ENCODE measurements at regions not wholly inside any gene's neighbourhood (a gene's known extent, or its start where the extent isn't known, plus 50 kb on each side); places are given as distances from the start of the nearest gene placed in this dataset.
"Not testable (repeated sequence)": the region's sequence is repeated elsewhere in the genome, so short reads cannot be mapped to it uniquely, and the experiment has no call there.

GRCh38 chrY:22598767-22599166 lies 195.6 kb downstream of the RBMY1J start:
- H3K4me3 ChIP-seq (replicated peaks in 1 of 3; ENCODE audit: insufficient read depth in 1 of 3, low read depth in 1 of 3, low read length in 3 of 3); H3K27me3 ChIP-seq (ENCODE audit: control insufficient read depth in 2 of 2, insufficient read depth in 2 of 2, low read length in 2 of 2); H3K79me2 ChIP-seq (ENCODE audit: control insufficient read depth, insufficient read depth, low read length); FAIRE-seq; H3K4me2 ChIP-seq (ENCODE audit: insufficient read depth, low read length); H4K20me1 ChIP-seq (replicated peaks; ENCODE audit: control insufficient read depth, extremely low read depth, insufficient read depth, low read length); H3K36me3 ChIP-seq (ENCODE audit: control insufficient read depth in 2 of 2, extremely low read depth in 1 of 2, insufficient read depth in 2 of 2, low read length in 2 of 2); H3K9me3 ChIP-seq (replicated peaks; ENCODE audit: control insufficient read depth, insufficient read depth, low read length); intact Hi-C loops (cut with micrococcal nuclease); H3K9me1 ChIP-seq (replicated peaks; ENCODE audit: control insufficient read depth, extremely low read depth, insufficient read depth, low read length); H2AFZ ChIP-seq (ENCODE audit: low read depth, low read length); H3K27ac ChIP-seq (ENCODE audit: insufficient read depth, low read depth, low read length); BruUV-seq (replicated peaks); H3K4me1 ChIP-seq (ENCODE audit: control insufficient read depth, extremely low read depth, insufficient read depth, low read length); H3K9ac ChIP-seq (replicated peaks; ENCODE audit: extremely low read depth, insufficient read depth, low read length); DNase-seq (ENCODE audit: low read depth, low spot score); POLR2A ChIA-PET; CTCF ChIA-PET; dilution Hi-C loops (cut with MboI; ENCODE audit: extremely low pct_ligation_motif_present, low sequenced_read_pairs): not testable (repeated sequence)

- FAIRE-seq; H3K4me2 ChIP-seq (ENCODE audit: insufficient read depth, low read length); H3K27ac ChIP-seq (ENCODE audit: insufficient read depth, low read depth, low read length); H3K4me3 ChIP-seq (replicated peaks in 1 of 3; ENCODE audit: insufficient read depth in 1 of 3, low read depth in 1 of 3, low read length in 3 of 3); CTCF ChIA-PET; H3K79me2 ChIP-seq (ENCODE audit: control insufficient read depth, insufficient read depth, low read length); H2AFZ ChIP-seq (ENCODE audit: low read depth, low read length); H3K36me3 ChIP-seq (ENCODE audit: control insufficient read depth in 2 of 2, extremely low read depth in 1 of 2, insufficient read depth in 2 of 2, low read length in 2 of 2); dilution Hi-C loops (cut with MboI; ENCODE audit: extremely low pct_ligation_motif_present, low sequenced_read_pairs); H3K9me1 ChIP-seq (replicated peaks; ENCODE audit: control insufficient read depth, extremely low read depth, insufficient read depth, low read length); H3K9me3 ChIP-seq (replicated peaks; ENCODE audit: control insufficient read depth, insufficient read depth, low read length); H4K20me1 ChIP-seq (replicated peaks; ENCODE audit: control insufficient read depth, extremely low read depth, insufficient read depth, low read length); H3K4me1 ChIP-seq (ENCODE audit: control insufficient read depth, extremely low read depth, insufficient read depth, low read length); DNase-seq (ENCODE audit: low read depth, low spot score); POLR2A ChIA-PET; H3K27me3 ChIP-seq (ENCODE audit: control insufficient read depth in 2 of 2, insufficient read depth in 2 of 2, low read length in 2 of 2); H3K9ac ChIP-seq (replicated peaks; ENCODE audit: extremely low read depth, insufficient read depth, low read length); BruUV-seq (replicated peaks); intact Hi-C loops (cut with micrococcal nuclease): not testable (repeated sequence)
These were observed 201.8 kb downstream of the RBMY1J start for GRCh38 chrY:22605036-22605435.

- H3K4me3 ChIP-seq (replicated peaks in 1 of 3; ENCODE audit: insufficient read depth in 1 of 3, low read depth in 1 of 3, low read length in 3 of 3); H3K4me2 ChIP-seq (ENCODE audit: insufficient read depth, low read length); H3K36me3 ChIP-seq (ENCODE audit: control insufficient read depth in 2 of 2, extremely low read depth in 1 of 2, insufficient read depth in 2 of 2, low read length in 2 of 2); CTCF ChIA-PET; POLR2A ChIA-PET; H3K4me1 ChIP-seq (ENCODE audit: control insufficient read depth, extremely low read depth, insufficient read depth, low read length); H4K20me1 ChIP-seq (replicated peaks; ENCODE audit: control insufficient read depth, extremely low read depth, insufficient read depth, low read length); H3K9me3 ChIP-seq (replicated peaks; ENCODE audit: control insufficient read depth, insufficient read depth, low read length); H3K9ac ChIP-seq (replicated peaks; ENCODE audit: extremely low read depth, insufficient read depth, low read length); H3K79me2 ChIP-seq (ENCODE audit: control insufficient read depth, insufficient read depth, low read length); dilution Hi-C loops (cut with MboI; ENCODE audit: extremely low pct_ligation_motif_present, low sequenced_read_pairs); DNase-seq (ENCODE audit: low read depth, low spot score); H3K27me3 ChIP-seq (ENCODE audit: control insufficient read depth in 2 of 2, insufficient read depth in 2 of 2, low read length in 2 of 2); intact Hi-C loops (cut with micrococcal nuclease); FAIRE-seq; H3K9me1 ChIP-seq (replicated peaks; ENCODE audit: control insufficient read depth, extremely low read depth, insufficient read depth, low read length); H2AFZ ChIP-seq (ENCODE audit: low read depth, low read length); BruUV-seq (replicated peaks); H3K27ac ChIP-seq (ENCODE audit: insufficient read depth, low read depth, low read length): not testable (repeated sequence)
These were observed 202.4 kb downstream of the RBMY1J start for GRCh38 chrY:22605658-22606057.

- H2AFZ ChIP-seq (ENCODE audit: low read depth, low read length); BruUV-seq (replicated peaks); dilution Hi-C loops (cut with MboI; ENCODE audit: extremely low pct_ligation_motif_present, low sequenced_read_pairs); H3K9me3 ChIP-seq (replicated peaks; ENCODE audit: control insufficient read depth, insufficient read depth, low read length); POLR2A ChIA-PET; H3K79me2 ChIP-seq (ENCODE audit: control insufficient read depth, insufficient read depth, low read length); intact Hi-C loops (cut with micrococcal nuclease); H3K4me1 ChIP-seq (ENCODE audit: control insufficient read depth, extremely low read depth, insufficient read depth, low read length); H3K27ac ChIP-seq (ENCODE audit: insufficient read depth, low read depth, low read length); DNase-seq (ENCODE audit: low read depth, low spot score); H3K27me3 ChIP-seq (ENCODE audit: control insufficient read depth in 2 of 2, insufficient read depth in 2 of 2, low read length in 2 of 2); H4K20me1 ChIP-seq (replicated peaks; ENCODE audit: control insufficient read depth, extremely low read depth, insufficient read depth, low read length); H3K36me3 ChIP-seq (ENCODE audit: control insufficient read depth in 2 of 2, extremely low read depth in 1 of 2, insufficient read depth in 2 of 2, low read length in 2 of 2); H3K4me3 ChIP-seq (replicated peaks in 1 of 3; ENCODE audit: insufficient read depth in 1 of 3, low read depth in 1 of 3, low read length in 3 of 3); H3K4me2 ChIP-seq (ENCODE audit: insufficient read depth, low read length); H3K9ac ChIP-seq (replicated peaks; ENCODE audit: extremely low read depth, insufficient read depth, low read length); CTCF ChIA-PET; FAIRE-seq; H3K9me1 ChIP-seq (replicated peaks; ENCODE audit: control insufficient read depth, extremely low read depth, insufficient read depth, low read length): not testable (repeated sequence)
These were observed 203.7 kb downstream of the RBMY1J start for GRCh38 chrY:22606889-22607288.

Measured in endothelial cell of umbilical vein (primary cell).